DND-41 (cell line): ENCODE measurements at regions not wholly inside any gene's neighbourhood (a gene's known extent, or its start where the extent isn't known, plus 50 kb on each side); places are given as distances from the start of the nearest gene placed in this dataset.

Experiments used
- CTCF ChIP-seq: IDR thresholded peaks from 2 replicates; pipeline ENCODE4 v1.5.1; 2012; ENCODE audit warnings: borderline replicate concordance, low read length, moderate library complexity, mild to moderate bottlenecking; ENCODE audit not compliant: poor library complexity, severe bottlenecking; ENCODE audit errors: extremely low read depth
- EZH2 ChIP-seq: IDR thresholded peaks from 3 replicates; pipeline ENCODE4 v1.6.1; 2012; ENCODE audit warnings: borderline replicate concordance, low read depth, mild to moderate bottlenecking, moderate library complexity, low read length, inconsistent platforms; ENCODE audit not compliant: severe bottlenecking

- no peak for TF ChIP-seq CTCF
- no peak for TF ChIP-seq EZH2
Measured at GRCh38 chr4:186946136-186946535, 222.5 kb upstream of the FAT1 start.
